ENCODE measurements at regions not wholly inside any gene's neighbourhood (a gene's known extent, or its start where the extent isn't known, plus 50 kb on each side); places are given as distances from the start of the nearest gene placed in this dataset.
"Not testable (repeated sequence)": the region's sequence is repeated elsewhere in the genome, so short reads cannot be mapped to it uniquely, and the experiment has no call there.

- Histone ChIP-seq H3K27me3 (ENCODE audit: insufficient read depth, low read length) (no peaks in the 10 kb centered on the region), H3K4me3 (ENCODE audit: low read length) (no peak overlapping the region), H3K9me3 (ENCODE audit: low read depth, low read length) (no peaks in the 10 kb centered on the region), H3K4me1 (ENCODE audit: insufficient read depth, low read length) (no peaks in the 10 kb centered on the region)
These were observed 169.5 kb upstream of the PKN2 start for GRCh38 chr1:88514544-88515060.

- H3K4me1 ChIP-seq (ENCODE audit: insufficient read depth, low read length); H3K9me3 ChIP-seq (ENCODE audit: low read depth, low read length); H3K27me3 ChIP-seq (ENCODE audit: insufficient read depth, low read length); H3K4me3 ChIP-seq (ENCODE audit: low read length): not testable (repeated sequence)
These were observed 166.6 kb upstream of the PKN2 start for GRCh38 chr1:88517499-88517898.

- Histone ChIP-seq H3K4me3 (ENCODE audit: low read length) (no peak overlapping the region), H3K4me1 (ENCODE audit: insufficient read depth, low read length) (no peaks in the 10 kb centered on the region), H3K9me3 (ENCODE audit: low read depth, low read length) (no peaks in the 10 kb centered on the region), H3K27me3 (ENCODE audit: insufficient read depth, low read length) (no peaks in the 10 kb centered on the region)
These were observed 164.9 kb upstream of the PKN2 start for GRCh38 chr1:88519156-88519555.

- H3K9me3 ChIP-seq (ENCODE audit: low read depth, low read length) = no peaks in the 10 kb centered on the region
- no peak overlapping the region for H3K4me3 ChIP-seq (ENCODE audit: low read length)
- no peaks in the 10 kb centered on the region for H3K4me1 ChIP-seq (ENCODE audit: insufficient read depth, low read length)
- H3K27me3 ChIP-seq (ENCODE audit: insufficient read depth, low read length) = no peaks in the 10 kb centered on the region
These were observed 160.1 kb upstream of the PKN2 start for GRCh38 chr1:88523854-88524528.

GRCh38 chr1:88526456-88526855 is 157.6 kb upstream of the PKN2 start:
- Histone ChIP-seq H3K4me3 (ENCODE audit: low read length) (no peak overlapping the region), H3K4me1 (ENCODE audit: insufficient read depth, low read length) (no peaks in the 10 kb centered on the region), H3K27me3 (ENCODE audit: insufficient read depth, low read length) (no peaks in the 10 kb centered on the region)

GRCh38 chr1:88528792-88529191 is 155.3 kb upstream of the PKN2 start:
- Histone ChIP-seq H3K4me3 (ENCODE audit: low read length) (no peak overlapping the region), H3K9me3 (ENCODE audit: low read depth, low read length) (no peaks in the 10 kb centered on the region), H3K27me3 (ENCODE audit: insufficient read depth, low read length) (no peaks in the 10 kb centered on the region), H3K4me1 (ENCODE audit: insufficient read depth, low read length) (no peaks in the 10 kb centered on the region)

More at GRCh38 chr1:88526456-88526855, 157.6 kb upstream of the PKN2 start:
- H3K9me3 ChIP-seq (ENCODE audit: low read depth, low read length) = no peaks in the 10 kb centered on the region

GRCh38 chr1:88529581-88529980 is 154.5 kb upstream of the PKN2 start:
- Histone ChIP-seq H3K27me3 (ENCODE audit: insufficient read depth, low read length) (no peaks in the 10 kb centered on the region), H3K4me3 (ENCODE audit: low read length) (no peak overlapping the region), H3K4me1 (ENCODE audit: insufficient read depth, low read length) (no peaks in the 10 kb centered on the region), H3K9me3 (ENCODE audit: low read depth, low read length) (no peaks in the 10 kb centered on the region)

GRCh38 chr1:88530246-88530645 is 153.8 kb upstream of the PKN2 start:
- Histone ChIP-seq H3K27me3 (ENCODE audit: insufficient read depth, low read length) (no peaks in the 10 kb centered on the region), H3K4me1 (ENCODE audit: insufficient read depth, low read length) (no peaks in the 10 kb centered on the region), H3K9me3 (ENCODE audit: low read depth, low read length) (no peaks in the 10 kb centered on the region), H3K4me3 (ENCODE audit: low read length) (no peak overlapping the region)

GRCh38 chr1:88537787-88538186 is 146.3 kb upstream of the PKN2 start:
- Histone ChIP-seq H3K27me3 (ENCODE audit: insufficient read depth, low read length) (peaks cover 6% of the 10 kb centered on the region), H3K4me1 (ENCODE audit: insufficient read depth, low read length) (no peaks in the 10 kb centered on the region), H3K4me3 (ENCODE audit: low read length) (no peak overlapping the region), H3K9me3 (ENCODE audit: low read depth, low read length) (no peaks in the 10 kb centered on the region)

GRCh38 chr1:88538222-88538899 is 145.7 kb upstream of the PKN2 start:
- no peaks in the 10 kb centered on the region for H3K4me1 ChIP-seq (ENCODE audit: insufficient read depth, low read length)
- H3K4me3 ChIP-seq (ENCODE audit: low read length) = no peak overlapping the region
- H3K9me3 ChIP-seq (ENCODE audit: low read depth, low read length) = no peaks in the 10 kb centered on the region
- peaks cover 6% of the 10 kb centered on the region for H3K27me3 ChIP-seq (ENCODE audit: insufficient read depth, low read length)

GRCh38 chr1:88540255-88540654 is 143.8 kb upstream of the PKN2 start:
- Histone ChIP-seq H3K4me3 (ENCODE audit: low read length) (no peak overlapping the region), H3K4me1 (ENCODE audit: insufficient read depth, low read length) (no peaks in the 10 kb centered on the region), H3K9me3 (ENCODE audit: low read depth, low read length) (no peaks in the 10 kb centered on the region), H3K27me3 (ENCODE audit: insufficient read depth, low read length) (peaks cover 6% of the 10 kb centered on the region)

GRCh38 chr1:88541596-88541995 is 142.5 kb upstream of the PKN2 start:
- H3K4me1 ChIP-seq (ENCODE audit: insufficient read depth, low read length) = no peaks in the 10 kb centered on the region
- no peak overlapping the region for H3K4me3 ChIP-seq (ENCODE audit: low read length)
- H3K9me3 ChIP-seq (ENCODE audit: low read depth, low read length) = no peaks in the 10 kb centered on the region
- H3K27me3 ChIP-seq (ENCODE audit: insufficient read depth, low read length) = peaks cover 4% of the 10 kb centered on the region

- H3K9me3 ChIP-seq (ENCODE audit: low read depth, low read length) = no peaks in the 10 kb centered on the region
These were observed 139.9 kb upstream of the PKN2 start for GRCh38 chr1:88544195-88544594.

GRCh38 chr1:88549536-88549935 is 134.5 kb upstream of the PKN2 start:
- H3K4me3 ChIP-seq (ENCODE audit: low read length) = no peak overlapping the region
- no peaks in the 10 kb centered on the region for H3K27me3 ChIP-seq (ENCODE audit: insufficient read depth, low read length)
- no peaks in the 10 kb centered on the region for H3K4me1 ChIP-seq (ENCODE audit: insufficient read depth, low read length)
- no peaks in the 10 kb centered on the region for H3K9me3 ChIP-seq (ENCODE audit: low read depth, low read length)

More at GRCh38 chr1:88544195-88544594, 139.9 kb upstream of the PKN2 start:
- Histone ChIP-seq H3K4me1 (ENCODE audit: insufficient read depth, low read length) (no peaks in the 10 kb centered on the region), H3K4me3 (ENCODE audit: low read length) (no peak overlapping the region), H3K27me3 (ENCODE audit: insufficient read depth, low read length) (peaks cover 3% of the 10 kb centered on the region)

GRCh38 chr1:88552226-88552625 is 131.8 kb upstream of the PKN2 start:
- H3K4me3 ChIP-seq (ENCODE audit: low read length) = no peak overlapping the region
- H3K27me3 ChIP-seq (ENCODE audit: insufficient read depth, low read length) = no peaks in the 10 kb centered on the region
- H3K4me1 ChIP-seq (ENCODE audit: insufficient read depth, low read length) = no peaks in the 10 kb centered on the region
- no peaks in the 10 kb centered on the region for H3K9me3 ChIP-seq (ENCODE audit: low read depth, low read length)

- Histone ChIP-seq H3K4me3 (ENCODE audit: low read length) (no peak overlapping the region), H3K4me1 (ENCODE audit: insufficient read depth, low read length) (no peaks in the 10 kb centered on the region), H3K27me3 (ENCODE audit: insufficient read depth, low read length) (no peaks in the 10 kb centered on the region), H3K9me3 (ENCODE audit: low read depth, low read length) (no peaks in the 10 kb centered on the region)
These were observed 127.1 kb upstream of the PKN2 start for GRCh38 chr1:88557014-88557413.

Data from mononuclear cell (primary cell).